NAMALWA (cell line): ENCODE measurements at regions not wholly inside any gene's neighbourhood (a gene's known extent, or its start where the extent isn't known, plus 50 kb on each side); places are given as distances from the start of the nearest gene placed in this dataset.

Experiments
- DNase-seq: peaks from one replicate; pipeline ENCODE4 v3.0.0-alpha.2; 2015; ENCODE audit warnings: low spot score

- DNase-seq: no peak
These were observed 84.9 kb upstream of the GLIS3 start for GRCh38 chr9:4384750-4385149.

- peak; percentile 53 for DNase-seq
These were observed 83.0 kb upstream of the GLIS3 start for GRCh38 chr9:4382722-4383317.

GRCh38 chr9:4381744-4382143 lies 81.9 kb upstream of the GLIS3 start:
- DNase-seq: no peak

GRCh38 chr9:4380406-4380805 lies 80.5 kb upstream of the GLIS3 start:
- no peak for DNase-seq

GRCh38 chr9:4375424-4376200 lies 75.7 kb upstream of the GLIS3 start:
- DNase-seq: peak; percentile 46

- no peak for DNase-seq
These were observed 71.2 kb upstream of the GLIS3 start for GRCh38 chr9:4371108-4371507.

- DNase-seq: no peak
These were observed 70.6 kb upstream of the GLIS3 start for GRCh38 chr9:4370501-4370900.

- DNase-seq: peak; percentile 63
These were observed 66.9 kb upstream of the GLIS3 start for GRCh38 chr9:4366591-4367330.

- no peak for DNase-seq
These were observed 65.2 kb upstream of the GLIS3 start for GRCh38 chr9:4365055-4365454.

- DNase-seq: no peak
These were observed 62.4 kb upstream of the GLIS3 start for GRCh38 chr9:4362281-4362680.

- DNase-seq: no peak
These were observed 59.1 kb upstream of the GLIS3 start for GRCh38 chr9:4359016-4359415.

- DNase-seq: no peak
These were observed 58.1 kb upstream of the GLIS3 start for GRCh38 chr9:4357929-4358328.

GRCh38 chr9:4356306-4356705 lies 56.4 kb upstream of the GLIS3 start:
- DNase-seq: no peak

- no peak for DNase-seq
These were observed 53.4 kb upstream of the GLIS3 start for GRCh38 chr9:4353236-4353635.

- no peak for DNase-seq
These were observed 50.0 kb upstream of the GLIS3 start for GRCh38 chr9:4349816-4350418.
